CD4-positive, alpha-beta memory T cell (primary cell): ENCODE measurements at regions not wholly inside any gene's neighbourhood (a gene's known extent, or its start where the extent isn't known, plus 50 kb on each side); places are given as distances from the start of the nearest gene placed in this dataset.

ENCODE experiments used
- CTCF ChIA-PET: fragments of 350-600 bp; sonication (Branson Sonifier 250); formaldehyde crosslinking; loops from one replicate; lab custom pipeline; 2021; ENCODE audit warnings: inconsistent platforms; ENCODE audit not compliant: partially characterized antibody; lab: Charles Lee
- POLR2A ChIA-PET: fragments of 350-600 bp; sonication (Branson Sonifier 250); formaldehyde crosslinking; loops from one replicate; lab custom pipeline; 2021; ENCODE audit not compliant: partially characterized antibody; lab: Charles Lee
- DNase-seq, 5 donors: peaks; one replicate each; pipeline versions ENCODE4 v3.0.0 to v3.0.0-alpha.2; 2020 to 2022; ENCODE audit warnings: mixed read lengths in 1 of 5
- H3K27ac ChIP-seq: one replicate; pipeline ENCODE4 v1.7.0; 2013; ENCODE audit warnings: low read depth, low read length
- H3K27me3 ChIP-seq: 2 replicates; pipeline ENCODE4 v1.7.0; 2013; ENCODE audit warnings: mild to moderate bottlenecking, low read length, moderate library complexity; ENCODE audit not compliant: insufficient read depth
- H3K36me3 ChIP-seq: 2 replicates; pipeline ENCODE4 v1.7.0; 2013; ENCODE audit warnings: mild to moderate bottlenecking, low read length, moderate library complexity; ENCODE audit not compliant: insufficient read depth
- H3K4me1 ChIP-seq: 2 replicates; pipeline ENCODE4 v1.7.0; 2013; ENCODE audit warnings: mild to moderate bottlenecking, low read length, moderate library complexity; ENCODE audit not compliant: insufficient read depth
- H3K4me3 ChIP-seq, 2 donors: one replicate each; pipeline ENCODE4 v1.7.0; 2013; ENCODE audit warnings: low read length in 2 of 2, mild to moderate bottlenecking in 1 of 2
- H3K9me3 ChIP-seq, 2 donors: one replicate each; pipeline ENCODE4 v1.7.0; 2013; ENCODE audit warnings: low read length in 2 of 2, control low read depth in 1 of 2; ENCODE audit not compliant: control insufficient read depth in 1 of 2
- H3K27ac Mint-ChIP-seq, 7 donors: one replicate each; pipeline ENCODE4 v1.8.0; 2020 to 2021; ENCODE audit warnings: mixed read lengths in 7 of 7, mild to moderate bottlenecking in 6 of 7, inconsistent platforms in 3 of 7, moderate library complexity in 3 of 7
- H3K27me3 Mint-ChIP-seq, 2 donors: one replicate each; pipeline ENCODE4 v1.8.0; 2020 to 2021; ENCODE audit warnings: mixed read lengths in 2 of 2
- H3K36me3 Mint-ChIP-seq, 2 donors: one replicate each; pipeline ENCODE4 v1.8.0; 2020 to 2021; ENCODE audit warnings: mixed read lengths in 2 of 2, inconsistent platforms in 1 of 2, mild to moderate bottlenecking in 1 of 2
- H3K4me1 Mint-ChIP-seq, 4 donors: one replicate each; pipeline ENCODE4 v1.8.0; 2020 to 2021; ENCODE audit warnings: mixed read lengths in 4 of 4, mild to moderate bottlenecking in 1 of 4
- H3K4me3 Mint-ChIP-seq, 8 donors: one replicate each; pipeline ENCODE4 v1.8.0; 2020 to 2021; ENCODE audit warnings: mixed read lengths in 8 of 8, mild to moderate bottlenecking in 7 of 8, moderate library complexity in 6 of 8, inconsistent platforms in 3 of 8
- H3K9me3 Mint-ChIP-seq, 8 donors: one replicate each; pipeline ENCODE4 v1.8.0; 2020 to 2021; ENCODE audit warnings: mixed read lengths in 8 of 8, mild to moderate bottlenecking in 5 of 8, inconsistent platforms in 3 of 8, moderate library complexity in 1 of 8
- intact Hi-C: fragments of 100-400 bp; cut with micrococcal nuclease; formaldehyde crosslinking; loops from one replicate; pipeline ENCODE4 v1.15.1; 2023

- POLR2A ChIA-PET, result no interaction called here
- Mint-ChIP-seq H3K4me3 (no peak overlapping the region), H3K27me3 (no peaks in the 10 kb centered on the region), H3K36me3 (no peaks in the 10 kb centered on the region), H3K27ac (no peak overlapping the region), H3K9me3 (no peaks in the 10 kb centered on the region), H3K4me1 (no peaks in the 10 kb centered on the region)
- DNase-seq, result no peak
- no peaks in the 10 kb centered on the region for H3K27me3 ChIP-seq
- H3K4me1 ChIP-seq, result no peaks in the 10 kb centered on the region
- H3K27ac ChIP-seq, result no peak overlapping the region
- H3K9me3 ChIP-seq, result no peaks in the 10 kb centered on the region
- intact Hi-C loops, result no loop called here
- H3K4me3 ChIP-seq, result no peak overlapping the region
- H3K36me3 ChIP-seq, result no peaks in the 10 kb centered on the region
- CTCF ChIA-PET, result no interaction called here
These were observed 267.2 kb downstream of the RAB38 start for GRCh38 chr11:87908086-87908485.

- H3K9me3 Mint-ChIP-seq, result peaks cover 0 to 1% (median 0%) of the 10 kb centered on the region in 8 donors
- CTCF ChIA-PET, result no interaction called here
- H3K4me3 Mint-ChIP-seq, result no peak overlapping the region
- no peaks in the 10 kb centered on the region for H3K36me3 Mint-ChIP-seq
- no peaks in the 10 kb centered on the region for H3K9me3 ChIP-seq
- DNase-seq, result no peak
- H3K27me3 Mint-ChIP-seq, result no peaks in the 10 kb centered on the region
- intact Hi-C loops, result no loop called here
- H3K27me3 ChIP-seq, result no peaks in the 10 kb centered on the region
- no peak overlapping the region for H3K27ac ChIP-seq
- H3K36me3 ChIP-seq, result no peaks in the 10 kb centered on the region
- no peaks in the 10 kb centered on the region for H3K4me1 Mint-ChIP-seq
- no peak overlapping the region for H3K27ac Mint-ChIP-seq
- H3K4me1 ChIP-seq, result no peaks in the 10 kb centered on the region
- POLR2A ChIA-PET, result no interaction called here
- no peak overlapping the region for H3K4me3 ChIP-seq
These were observed 271.9 kb downstream of the RAB38 start for GRCh38 chr11:87903345-87903744.

DNA sequence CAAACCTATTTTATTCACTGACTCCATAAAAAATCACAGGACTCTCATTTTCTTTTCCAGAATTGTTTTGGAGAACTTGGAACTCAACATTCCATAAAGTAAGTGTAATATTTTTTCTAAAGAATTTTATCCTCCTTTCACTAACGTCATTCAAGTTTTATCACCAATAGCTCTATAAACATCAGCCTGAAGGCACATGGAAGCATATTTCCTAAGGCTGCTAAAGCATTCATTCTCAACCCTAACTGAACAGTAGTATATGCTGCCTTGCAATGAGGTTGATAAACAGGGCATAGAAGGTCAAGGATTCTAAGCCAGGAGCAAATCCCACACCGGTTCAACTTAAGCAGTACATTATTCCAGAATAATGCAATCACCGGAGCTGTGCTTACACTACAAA lies 273.9 kb downstream of the RAB38 start:
- no peak overlapping the region for H3K27ac Mint-ChIP-seq
- H3K36me3 Mint-ChIP-seq, result no peaks in the 10 kb centered on the region
- H3K9me3 ChIP-seq, result no peaks in the 10 kb centered on the region
- ChIA-PET POLR2A (no interaction called here), CTCF (no interaction called here)
- H3K27me3 Mint-ChIP-seq, result no peaks in the 10 kb centered on the region
- H3K4me3 ChIP-seq, result no peak overlapping the region
- H3K4me1 ChIP-seq, result no peaks in the 10 kb centered on the region
- H3K4me3 Mint-ChIP-seq, result no peak overlapping the region
- H3K27me3 ChIP-seq, result no peaks in the 10 kb centered on the region
- no peak overlapping the region for H3K27ac ChIP-seq
- intact Hi-C loops, result no loop called here
- H3K4me1 Mint-ChIP-seq, result no peaks in the 10 kb centered on the region
- H3K36me3 ChIP-seq, result no peaks in the 10 kb centered on the region
- DNase-seq, result no peak
- H3K9me3 Mint-ChIP-seq, result peaks cover 0 to 1% (median 0%) of the 10 kb centered on the region in 8 donors

- Mint-ChIP-seq H3K36me3 (no peaks in the 10 kb centered on the region), H3K27me3 (peaks cover 0 to 3% of the 10 kb centered on the region in 2 donors), H3K27ac (no peak overlapping the region), H3K4me1 (no peaks in the 10 kb centered on the region), H3K9me3 (peaks cover 0 to 1% (median 0%) of the 10 kb centered on the region in 8 donors), H3K4me3 (no peak overlapping the region)
- Histone ChIP-seq H3K27ac (no peak overlapping the region), H3K27me3 (no peaks in the 10 kb centered on the region), H3K4me3 (no peak overlapping the region), H3K9me3 (no peaks in the 10 kb centered on the region), H3K36me3 (no peaks in the 10 kb centered on the region), H3K4me1 (no peaks in the 10 kb centered on the region)
- ChIA-PET POLR2A (no interaction called here), CTCF (no interaction called here)
- intact Hi-C loops, result no loop called here
- DNase-seq, result no peak
These were observed 277.3 kb downstream of the RAB38 start for GRCh38 chr11:87897921-87898320.

DNA sequence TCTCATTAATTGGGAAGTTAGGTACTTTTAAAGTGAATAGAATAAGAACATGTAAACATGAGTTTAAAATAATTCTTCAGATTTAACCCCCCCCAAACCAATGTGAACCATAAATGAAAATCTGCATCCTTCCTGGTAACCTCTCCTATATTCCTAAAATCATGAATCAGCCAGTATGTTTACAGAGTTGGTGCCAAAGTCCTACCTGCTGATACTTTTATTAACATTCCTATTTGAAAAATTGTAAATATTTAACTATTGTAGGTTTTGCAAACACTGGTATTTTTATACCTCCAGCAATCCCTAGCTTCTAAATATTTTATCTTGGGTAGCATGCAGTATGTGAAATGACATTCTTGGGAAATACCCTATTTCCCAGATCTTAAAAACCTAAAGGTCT lies 278.2 kb downstream of the RAB38 start:
- H3K4me3 Mint-ChIP-seq, result no peak overlapping the region
- ChIA-PET CTCF (no interaction called here), POLR2A (no interaction called here)
- H3K4me1 ChIP-seq, result no peaks in the 10 kb centered on the region
- no peaks in the 10 kb centered on the region for H3K36me3 ChIP-seq
- intact Hi-C loops, result no loop called here
- H3K4me3 ChIP-seq, result no peak overlapping the region
- H3K27ac Mint-ChIP-seq, result no peak overlapping the region
- DNase-seq, result no peak
- H3K27me3 ChIP-seq, result no peaks in the 10 kb centered on the region
- H3K9me3 ChIP-seq, result no peaks in the 10 kb centered on the region
- H3K36me3 Mint-ChIP-seq, result no peaks in the 10 kb centered on the region
- no peaks in the 10 kb centered on the region for H3K4me1 Mint-ChIP-seq
- H3K27ac ChIP-seq, result no peak overlapping the region
- H3K27me3 Mint-ChIP-seq, result peaks cover 0 to 3% of the 10 kb centered on the region in 2 donors
- peaks cover 0 to 1% (median 0%) of the 10 kb centered on the region in 8 donors for H3K9me3 Mint-ChIP-seq

DNA sequence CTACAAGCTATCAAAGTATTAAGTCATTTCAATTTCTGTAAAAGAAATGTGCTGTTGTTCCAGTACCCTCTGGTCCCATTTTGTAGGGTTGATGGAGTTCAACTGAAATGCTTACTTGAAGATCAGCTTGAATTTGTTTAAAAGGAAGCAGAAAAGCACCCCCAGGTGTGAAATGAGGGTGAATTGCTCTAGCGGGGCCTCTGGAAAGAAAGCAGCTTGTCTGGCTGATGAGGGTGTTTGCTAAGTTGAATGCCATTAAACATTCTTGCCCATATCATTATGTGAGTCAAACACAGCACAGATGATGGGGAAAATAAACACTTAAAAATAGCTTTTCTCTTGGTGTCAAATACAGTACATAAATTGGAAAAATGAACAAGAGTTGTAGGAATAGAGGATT lies 280.3 kb downstream of the RAB38 start:
- no peaks in the 10 kb centered on the region for H3K36me3 Mint-ChIP-seq
- no peaks in the 10 kb centered on the region for H3K36me3 ChIP-seq
- no peaks in the 10 kb centered on the region for H3K4me1 ChIP-seq
- no peak overlapping the region for H3K4me3 Mint-ChIP-seq
- H3K4me1 Mint-ChIP-seq, result no peaks in the 10 kb centered on the region
- ChIA-PET POLR2A (no interaction called here), CTCF (no interaction called here)
- intact Hi-C loops, result no loop called here
- H3K9me3 ChIP-seq, result no peaks in the 10 kb centered on the region
- no peaks in the 10 kb centered on the region for H3K27me3 ChIP-seq
- H3K4me3 ChIP-seq, result no peak overlapping the region
- no peak for DNase-seq
- H3K9me3 Mint-ChIP-seq, result no peaks in the 10 kb centered on the region
- peaks cover 0 to 3% of the 10 kb centered on the region in 2 donors for H3K27me3 Mint-ChIP-seq
- no peak overlapping the region for H3K27ac ChIP-seq
- H3K27ac Mint-ChIP-seq, result no peak overlapping the region

DNA sequence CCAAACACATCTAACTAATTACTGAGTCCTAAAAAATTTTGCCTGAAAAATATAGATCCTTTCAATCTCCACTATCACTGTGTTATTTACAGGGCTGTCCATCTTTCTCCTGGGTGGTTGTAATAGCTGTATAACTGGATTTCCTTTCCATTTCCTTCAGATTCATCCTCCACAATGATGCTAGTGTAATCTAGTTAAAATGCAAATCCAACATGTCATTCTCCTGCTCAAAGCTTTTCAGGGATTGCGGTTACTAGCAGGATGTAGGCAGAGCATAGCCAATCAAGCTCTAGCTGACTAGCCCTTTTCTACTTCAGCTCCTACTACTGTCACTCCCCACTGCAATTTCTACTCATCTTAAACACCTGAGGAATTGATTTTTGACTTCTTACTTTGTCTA lies 283.0 kb downstream of the RAB38 start:
- H3K4me3 Mint-ChIP-seq, result no peak overlapping the region
- H3K9me3 Mint-ChIP-seq, result no peaks in the 10 kb centered on the region
- H3K27ac ChIP-seq, result no peak overlapping the region
- H3K27me3 ChIP-seq, result no peaks in the 10 kb centered on the region
- H3K36me3 Mint-ChIP-seq, result no peaks in the 10 kb centered on the region
- DNase-seq, result no peak
- no peaks in the 10 kb centered on the region for H3K9me3 ChIP-seq
- no peak overlapping the region for H3K4me3 ChIP-seq
- H3K27ac Mint-ChIP-seq, result no peak overlapping the region
- H3K4me1 ChIP-seq, result no peaks in the 10 kb centered on the region
- no peaks in the 10 kb centered on the region for H3K4me1 Mint-ChIP-seq
- peaks cover 0 to 3% of the 10 kb centered on the region in 2 donors for H3K27me3 Mint-ChIP-seq
- ChIA-PET POLR2A (no interaction called here), CTCF (no interaction called here)
- no peaks in the 10 kb centered on the region for H3K36me3 ChIP-seq
- intact Hi-C loops, result no loop called here

- Histone ChIP-seq H3K27ac (no peak overlapping the region), H3K9me3 (no peaks in the 10 kb centered on the region), H3K4me3 (no peak overlapping the region), H3K27me3 (no peaks in the 10 kb centered on the region), H3K4me1 (no peaks in the 10 kb centered on the region), H3K36me3 (no peaks in the 10 kb centered on the region)
- Mint-ChIP-seq H3K4me1 (no peaks in the 10 kb centered on the region), H3K4me3 (no peak overlapping the region), H3K27me3 (peaks cover 0 to 1% of the 10 kb centered on the region in 2 donors), H3K36me3 (no peaks in the 10 kb centered on the region), H3K27ac (no peak overlapping the region), H3K9me3 (peaks cover 0 to 2% (median 0%) of the 10 kb centered on the region in 8 donors)
- DNase-seq, result no peak
- ChIA-PET CTCF (no interaction called here), POLR2A (no interaction called here)
- intact Hi-C loops, result no loop called here
These were observed 286.1 kb downstream of the RAB38 start for GRCh38 chr11:87889126-87889525.
